Breast epithelium (tissue), 4 donors: ENCODE measurements at regions not wholly inside any gene's neighbourhood (a gene's known extent, or its start where the extent isn't known, plus 50 kb on each side); places are given as distances from the start of the nearest gene placed in this dataset.

Experiments
- DNase-seq, 2 donors: peaks; one replicate each; pipeline ENCODE4 v3.0.0-alpha.2; 2019; ENCODE audit warnings: low spot score in 2 of 2
- H3K27ac ChIP-seq, 2 donors: fragments of 200-600 bp; sonication (generic) in 1 of 2; one replicate each; pipeline ENCODE4 v1.5.1; 2016 to 2019; ENCODE audit warnings: mild to moderate bottlenecking in 1 of 2
- H3K27me3 ChIP-seq, 2 donors: fragments of 200-600 bp; sonication (generic) in 1 of 2; one replicate each; pipeline versions ENCODE4 v1.5.1 to v1.6.0; 2017 to 2019; ENCODE audit warnings: control low read depth in 1 of 2, mild to moderate bottlenecking in 1 of 2
- H3K36me3 ChIP-seq: fragments of 200-600 bp; one replicate; pipeline ENCODE4 v1.5.1; 2019
- H3K4me1 ChIP-seq, 2 donors: fragments of 200-600 bp; sonication (generic); one replicate each; pipeline ENCODE4 v1.5.1; 2016 to 2019; ENCODE audit warnings: control low read depth in 1 of 2
- H3K4me3 ChIP-seq, 3 donors: fragments of 200-600 bp; sonication (generic); 1 replicate in 2 of 3; 2 replicates in 1 of 3; pipeline ENCODE4 v1.5.1; 2016 to 2019; ENCODE audit warnings: mild to moderate bottlenecking in 3 of 3, moderate library complexity in 2 of 3
- H3K9me3 ChIP-seq, 2 donors: fragments of 200-600 bp; sonication (generic) in 1 of 2; one replicate each; pipeline ENCODE4 v1.5.1; 2016 to 2019; ENCODE audit warnings: control low read depth in 1 of 2
- CTCF ChIP-seq, 3 donors: fragments of 450-650 bp; IDR thresholded peaks; one replicate each; pipeline ENCODE4 v1.5.1; 2016 to 2017; ENCODE audit warnings: antibody characterized with exemption in 3 of 3, mild to moderate bottlenecking in 3 of 3, moderate library complexity in 3 of 3
- POLR2A ChIP-seq: fragments of 450-650 bp; IDR thresholded peaks from one replicate; pipeline ENCODE4 v1.6.1; 2016; ENCODE audit warnings: antibody characterized with exemption, mild to moderate bottlenecking, moderate library complexity
- POLR2AphosphoS5 ChIP-seq, 3 donors: sonication (generic); formaldehyde crosslinking; IDR thresholded peaks; one replicate each; pipeline ENCODE4 v1.6.1; 2017; ENCODE audit warnings: antibody characterized with exemption in 3 of 3
- intact Hi-C: fragments of 100-400 bp; cut with DNase I; formaldehyde crosslinking; loops from one replicate; pipeline ENCODE4 v1.15.1; 2023; ENCODE audit warnings: low total_unique reads

DNA sequence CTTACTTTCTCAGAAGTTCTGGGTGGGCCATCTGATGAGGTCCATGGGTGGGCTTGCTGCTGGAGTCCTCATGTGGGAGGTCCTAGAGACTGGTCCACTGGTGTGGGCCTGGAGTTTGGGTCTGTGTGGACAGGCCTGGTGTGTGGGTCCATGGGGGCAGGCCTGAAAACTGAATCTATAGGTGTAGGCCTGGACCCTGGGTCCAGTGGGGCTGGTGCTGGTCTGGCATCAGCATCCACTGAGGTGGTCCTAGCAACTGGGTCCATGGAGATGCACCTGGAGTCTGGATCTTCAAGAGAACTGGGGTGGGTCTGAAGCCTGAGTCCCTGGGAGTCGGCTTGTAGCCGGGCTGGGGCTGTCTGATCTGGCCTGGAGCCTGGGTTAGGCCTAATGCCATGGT, 253.8 kb upstream of the CCL2 start:
- H3K27me3 ChIP-seq: peaks cover 0 to 6% of the 10 kb centered on the region in 2 donors
- no peak overlapping the region for H3K27ac ChIP-seq
- intact Hi-C loops: no loop called here
- TF ChIP-seq POLR2A (no peak), POLR2AphosphoS5 (IDR thresholded peaks at IDR 0.05) (no peak), CTCF (IDR thresholded peaks at IDR 0.05) (no peak)
- no peaks in the 10 kb centered on the region for H3K4me1 ChIP-seq
- no peak for DNase-seq
- H3K4me3 ChIP-seq: no peak overlapping the region
- H3K36me3 ChIP-seq: no peaks in the 10 kb centered on the region
- H3K9me3 ChIP-seq: peaks cover 8 to 13% of the 10 kb centered on the region in 2 donors

- H3K4me1 ChIP-seq: no peaks in the 10 kb centered on the region
- H3K27me3 ChIP-seq: peaks cover 0 to 6% of the 10 kb centered on the region in 2 donors
- no peaks in the 10 kb centered on the region for H3K36me3 ChIP-seq
- TF ChIP-seq POLR2AphosphoS5 (IDR thresholded peaks at IDR 0.05) (no peak), POLR2A (no peak), CTCF (IDR thresholded peaks at IDR 0.05) (no peak)
- H3K27ac ChIP-seq: no peak overlapping the region
- intact Hi-C loops: no loop called here
- DNase-seq: no peak
- H3K4me3 ChIP-seq: no peak overlapping the region
- H3K9me3 ChIP-seq: peaks cover 3 to 4% of the 10 kb centered on the region in 2 donors
These were observed 249.0 kb upstream of the CCL2 start for GRCh38 chr17:34006126-34006525.

- Histone ChIP-seq H3K27me3 (peaks cover 0 to 3% of the 10 kb centered on the region in 2 donors), H3K9me3 (no peaks in the 10 kb centered on the region), H3K4me1 (no peaks in the 10 kb centered on the region), H3K27ac (no peak overlapping the region), H3K4me3 (no peak overlapping the region), H3K36me3 (no peaks in the 10 kb centered on the region)
- intact Hi-C loops: no loop called here
- no peak for TF ChIP-seq POLR2AphosphoS5 (IDR thresholded peaks at IDR 0.05)
- TF ChIP-seq POLR2A: no peak
- no peak for TF ChIP-seq CTCF (IDR thresholded peaks at IDR 0.05)
- DNase-seq: no peak
These were observed 247.0 kb upstream of the CCL2 start for GRCh38 chr17:34008125-34008524.

DNA sequence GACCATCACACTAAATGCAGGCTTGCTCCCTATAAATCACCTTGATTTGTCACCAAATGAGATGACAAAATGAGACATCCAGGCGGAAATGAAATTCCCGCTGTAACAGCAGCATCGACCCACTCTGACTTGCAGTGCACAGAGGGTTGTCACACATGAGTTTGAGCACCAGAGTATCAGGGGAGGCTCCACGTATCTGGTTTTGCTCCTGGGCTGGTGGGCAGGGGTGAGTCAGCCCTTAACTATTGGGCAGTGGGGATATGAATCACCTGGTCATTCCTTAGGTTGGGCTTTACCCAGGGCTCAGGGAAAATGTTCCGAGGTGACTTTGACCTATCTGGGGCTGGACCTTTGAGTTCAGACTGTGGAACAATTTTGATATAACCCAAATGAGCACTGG, 245.2 kb upstream of the CCL2 start:
- intact Hi-C loops: no loop called here
- no peaks in the 10 kb centered on the region for H3K36me3 ChIP-seq
- DNase-seq: no peak
- H3K27ac ChIP-seq: no peak overlapping the region
- no peak for TF ChIP-seq POLR2AphosphoS5 (IDR thresholded peaks at IDR 0.05)
- TF ChIP-seq CTCF (IDR thresholded peaks at IDR 0.05): no peak
- TF ChIP-seq POLR2A: no peak
- no peaks in the 10 kb centered on the region for H3K27me3 ChIP-seq
- no peaks in the 10 kb centered on the region for H3K4me1 ChIP-seq
- H3K9me3 ChIP-seq: no peaks in the 10 kb centered on the region
- H3K4me3 ChIP-seq: no peak overlapping the region

DNA sequence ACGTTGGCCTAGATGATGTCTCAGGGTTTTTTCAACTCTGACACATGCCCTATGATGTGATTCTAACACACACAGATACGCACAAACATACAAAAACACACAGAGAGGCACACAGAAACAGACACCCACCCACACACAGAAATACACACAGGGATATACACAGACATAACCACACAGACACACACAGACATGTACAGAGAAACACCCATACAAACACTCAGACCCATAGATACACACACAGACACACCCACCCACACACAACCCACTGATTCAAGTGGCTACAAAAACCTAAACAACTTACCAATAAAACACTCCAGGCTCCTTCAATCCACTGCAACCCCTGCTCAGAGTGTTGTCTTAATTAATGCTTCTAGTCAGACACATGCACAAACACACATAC, 244.6 kb upstream of the CCL2 start:
- no peaks in the 10 kb centered on the region for H3K36me3 ChIP-seq
- H3K27ac ChIP-seq: no peak overlapping the region
- no peak for DNase-seq
- H3K4me1 ChIP-seq: no peaks in the 10 kb centered on the region
- intact Hi-C loops: no loop called here
- H3K9me3 ChIP-seq: no peaks in the 10 kb centered on the region
- no peaks in the 10 kb centered on the region for H3K27me3 ChIP-seq
- TF ChIP-seq CTCF (IDR thresholded peaks at IDR 0.05) (no peak), POLR2A (no peak), POLR2AphosphoS5 (IDR thresholded peaks at IDR 0.05) (no peak)
- no peak overlapping the region for H3K4me3 ChIP-seq
